NCI-H1694 (cell line): ENCODE measurements at regions not wholly inside any gene's neighbourhood (a gene's known extent, or its start where the extent isn't known, plus 50 kb on each side); places are given as distances from the start of the nearest gene placed in this dataset.

Experiments used
- DNase-seq: peaks from one replicate; lab custom pipeline; 2025; lab: John Stamatoyannopoulos, UW

- DNase-seq, result no peak
Measured at GRCh38 chr22:48557473-48557872, 1270.2 kb downstream of the BRD1 start.

- no peak for DNase-seq
Measured at GRCh38 chr22:48556751-48557150, 1270.9 kb downstream of the BRD1 start.

GRCh38 chr22:48556222-48556621 is 1271.5 kb downstream of the BRD1 start:
- DNase-seq, result no peak

- no peak for DNase-seq
Measured at GRCh38 chr22:48555606-48556005, 1272.1 kb downstream of the BRD1 start.

GRCh38 chr22:48554893-48555572 is 1272.6 kb downstream of the BRD1 start:
- no peak for DNase-seq

- no peak for DNase-seq
Measured at GRCh38 chr22:48553694-48554308, 1273.9 kb downstream of the BRD1 start.

GRCh38 chr22:48553119-48553518 is 1274.6 kb downstream of the BRD1 start:
- no peak for DNase-seq

- no peak for DNase-seq
Measured at GRCh38 chr22:48551716-48552268, 1275.9 kb downstream of the BRD1 start.

- no peak for DNase-seq
Measured at GRCh38 chr22:48551061-48551460, 1276.6 kb downstream of the BRD1 start.

GRCh38 chr22:48548391-48548790 is 1279.3 kb downstream of the BRD1 start:
- DNase-seq, result no peak

- DNase-seq, result no peak
Measured at GRCh38 chr22:48547971-48548370, 1279.7 kb downstream of the BRD1 start.

- DNase-seq, result no peak
Measured at GRCh38 chr22:48546653-48547424, 1280.8 kb downstream of the BRD1 start.

- DNase-seq, result no peak
Measured at GRCh38 chr22:48545987-48546386, 1281.7 kb downstream of the BRD1 start.

GRCh38 chr22:48541401-48542098 is 1286.1 kb downstream of the BRD1 start:
- DNase-seq, result no peak

- no peak for DNase-seq
Measured at GRCh38 chr22:48539261-48539660, 1288.4 kb downstream of the BRD1 start.

- DNase-seq, result no peak
Measured at GRCh38 chr22:48538291-48538820, 1289.3 kb downstream of the BRD1 start.

- DNase-seq, result no peak
Measured at GRCh38 chr22:48537343-48537680, 1290.4 kb downstream of the BRD1 start.

GRCh38 chr22:48536541-48537342 is 1290.9 kb downstream of the BRD1 start:
- peak; percentile 72 for DNase-seq

- peak; percentile 30 for DNase-seq
Measured at GRCh38 chr22:48535868-48536540, 1291.7 kb downstream of the BRD1 start.

- DNase-seq, result no peak
Measured at GRCh38 chr22:48534395-48534958, 1293.2 kb downstream of the BRD1 start.
